ENCODE measurements at regions not wholly inside any gene's neighbourhood (a gene's known extent, or its start where the extent isn't known, plus 50 kb on each side); places are given as distances from the start of the nearest gene placed in this dataset.

DNA sequence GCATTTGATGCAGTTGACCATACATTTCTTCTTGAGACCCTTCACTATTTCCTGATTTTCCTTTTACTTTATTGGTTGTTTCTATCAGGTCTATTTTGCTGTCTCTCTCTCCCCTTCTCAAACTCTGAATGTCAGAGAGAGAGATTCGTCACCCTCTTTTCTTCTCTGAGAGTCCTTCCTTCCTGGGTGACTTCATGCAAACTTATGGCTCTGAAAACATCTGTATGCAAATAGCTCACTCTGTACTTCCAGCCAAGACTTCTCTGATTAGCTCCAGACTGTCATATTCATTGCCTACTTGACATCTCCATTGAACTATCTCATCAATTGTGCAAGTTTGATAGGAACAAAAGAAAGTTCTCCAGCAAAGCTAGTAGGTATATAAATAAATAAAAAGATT lies 191.7 kb upstream of the KLF6 start:
- WGBS (ENCODE audit: low lambda C conversion rate, missing lambda C conversion rate): 96% methylated on average over 1 of the region's 1 CpG

DNA sequence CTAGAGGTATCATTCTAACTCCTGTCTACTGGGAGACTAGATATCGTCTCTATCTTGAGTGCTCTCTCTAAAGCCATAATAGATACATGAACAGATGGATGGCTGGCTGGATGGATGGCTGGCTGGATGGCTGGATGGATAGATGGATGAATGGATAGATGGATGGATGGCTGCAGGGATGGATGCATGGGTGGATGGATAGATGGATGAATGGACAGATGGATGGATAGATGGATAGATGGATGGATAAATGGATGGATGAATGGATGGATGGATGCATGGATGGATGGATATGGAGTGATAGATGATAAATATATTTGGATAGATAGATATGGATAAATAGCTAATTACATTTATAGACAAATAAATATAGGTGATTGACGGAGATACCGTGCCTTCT lies 191.2 kb upstream of the KLF6 start:
- TF ChIP-seq EZH2 (IDR thresholded peaks at IDR 0.05; ENCODE audit: borderline replicate concordance): no peak
- TF ChIP-seq, protein P1, sequence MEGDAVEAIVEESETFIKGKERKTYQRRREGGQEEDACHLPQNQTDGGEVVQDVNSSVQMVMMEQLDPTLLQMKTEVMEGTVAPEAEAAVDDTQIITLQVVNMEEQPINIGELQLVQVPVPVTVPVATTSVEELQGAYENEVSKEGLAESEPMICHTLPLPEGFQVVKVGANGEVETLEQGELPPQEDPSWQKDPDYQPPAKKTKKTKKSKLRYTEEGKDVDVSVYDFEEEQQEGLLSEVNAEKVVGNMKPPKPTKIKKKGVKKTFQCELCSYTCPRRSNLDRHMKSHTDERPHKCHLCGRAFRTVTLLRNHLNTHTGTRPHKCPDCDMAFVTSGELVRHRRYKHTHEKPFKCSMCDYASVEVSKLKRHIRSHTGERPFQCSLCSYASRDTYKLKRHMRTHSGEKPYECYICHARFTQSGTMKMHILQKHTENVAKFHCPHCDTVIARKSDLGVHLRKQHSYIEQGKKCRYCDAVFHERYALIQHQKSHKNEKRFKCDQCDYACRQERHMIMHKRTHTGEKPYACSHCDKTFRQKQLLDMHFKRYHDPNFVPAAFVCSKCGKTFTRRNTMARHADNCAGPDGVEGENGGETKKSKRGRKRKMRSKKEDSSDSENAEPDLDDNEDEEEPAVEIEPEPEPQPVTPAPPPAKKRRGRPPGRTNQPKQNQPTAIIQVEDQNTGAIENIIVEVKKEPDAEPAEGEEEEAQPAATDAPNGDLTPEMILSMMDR (IDR thresholded peaks at IDR 0.05; ENCODE audit: poor library complexity): no peak
- no peak for TF ChIP-seq EZH2phosphoT487 (IDR thresholded peaks at IDR 0.05; ENCODE audit: low read depth, severe bottlenecking, unreplicated experiment)
- no peak overlapping the region for H3K4me3 ChIP-seq
- H3K9me2 ChIP-seq (replicated peaks; ENCODE audit: insufficient read depth): no peaks in the 10 kb centered on the region
- H3K4me2 ChIP-seq: no peak overlapping the region
- no peaks in the 10 kb centered on the region for H3K27me3 ChIP-seq
- 58% methylated on average over 3 of the region's 3 CpGs for WGBS (ENCODE audit: low lambda C conversion rate, missing lambda C conversion rate)
- no peak overlapping the region for H3K27ac ChIP-seq
- H2AFZ ChIP-seq: no peak overlapping the region
- no peaks in the 10 kb centered on the region for H3K4me1 ChIP-seq (ENCODE audit: insufficient read depth)
- no peaks in the 10 kb centered on the region for H3K79me2 ChIP-seq
- H4K20me1 ChIP-seq (ENCODE audit: insufficient read depth, poor library complexity, severe bottlenecking): no peaks in the 10 kb centered on the region
- H3K36me3 ChIP-seq (replicated peaks; ENCODE audit: insufficient read depth, low read depth): no peaks in the 10 kb centered on the region
- H3K9me3 ChIP-seq (ENCODE audit: low read depth): no peaks in the 10 kb centered on the region
- DNase-seq (ENCODE audit: low spot score): no peak

More for the DNA sequence above, 191.7 kb upstream of the KLF6 start:
- no peak overlapping the region for H3K27ac ChIP-seq
- H3K9me3 ChIP-seq (ENCODE audit: low read depth): no peaks in the 10 kb centered on the region
- TF ChIP-seq, protein P1 (IDR thresholded peaks at IDR 0.05; ENCODE audit: poor library complexity): no peak
- TF ChIP-seq EZH2 (IDR thresholded peaks at IDR 0.05; ENCODE audit: borderline replicate concordance): no peak
- TF ChIP-seq EZH2phosphoT487 (IDR thresholded peaks at IDR 0.05; ENCODE audit: low read depth, severe bottlenecking, unreplicated experiment): no peak
- H3K4me2 ChIP-seq: no peak overlapping the region
- H3K27me3 ChIP-seq: no peaks in the 10 kb centered on the region
- no peaks in the 10 kb centered on the region for H4K20me1 ChIP-seq (ENCODE audit: insufficient read depth, poor library complexity, severe bottlenecking)
- no peak for DNase-seq (ENCODE audit: low spot score)
- H3K9me2 ChIP-seq (replicated peaks; ENCODE audit: insufficient read depth): no peaks in the 10 kb centered on the region
- H3K79me2 ChIP-seq: no peaks in the 10 kb centered on the region
- no peak overlapping the region for H3K4me3 ChIP-seq
- H3K36me3 ChIP-seq (replicated peaks; ENCODE audit: insufficient read depth, low read depth): no peaks in the 10 kb centered on the region
- H2AFZ ChIP-seq: no peak overlapping the region
- H3K4me1 ChIP-seq (ENCODE audit: insufficient read depth): no peaks in the 10 kb centered on the region

DNA sequence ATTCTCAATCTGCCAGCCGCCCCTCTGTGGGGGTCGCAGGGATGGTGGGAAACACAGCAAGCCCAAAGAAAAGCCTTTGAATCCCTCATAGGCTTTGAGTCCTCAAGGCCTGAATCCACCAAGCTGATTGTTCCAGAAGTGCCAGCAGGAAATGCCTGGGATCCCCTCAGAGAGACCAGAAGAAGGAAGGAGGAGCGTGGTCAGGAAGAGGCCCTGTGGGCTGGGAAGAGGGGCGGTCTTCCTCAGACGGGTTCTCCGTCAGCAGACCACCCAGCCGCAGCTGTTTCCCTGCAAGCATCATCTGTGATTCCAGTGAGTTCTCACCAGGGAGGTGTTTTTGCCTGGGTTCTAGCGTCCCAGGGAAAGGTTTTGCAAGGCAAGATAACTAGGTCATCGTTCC lies 190.0 kb upstream of the KLF6 start:
- TF ChIP-seq EZH2 (IDR thresholded peaks at IDR 0.05; ENCODE audit: borderline replicate concordance) (no peak), EZH2phosphoT487 (IDR thresholded peaks at IDR 0.05; ENCODE audit: low read depth, severe bottlenecking, unreplicated experiment) (no peak)
- TF ChIP-seq, protein P1 (IDR thresholded peaks at IDR 0.05; ENCODE audit: poor library complexity): no peak
- H3K4me2 ChIP-seq: no peak overlapping the region

More for the DNA sequence above, 190.0 kb upstream of the KLF6 start:
- H3K4me3 ChIP-seq: no peak overlapping the region
- H4K20me1 ChIP-seq (ENCODE audit: insufficient read depth, poor library complexity, severe bottlenecking): no peaks in the 10 kb centered on the region
- no peaks in the 10 kb centered on the region for H3K79me2 ChIP-seq
- peaks cover 2% of the 10 kb centered on the region for H3K4me1 ChIP-seq (ENCODE audit: insufficient read depth)
- no peaks in the 10 kb centered on the region for H3K9me2 ChIP-seq (replicated peaks; ENCODE audit: insufficient read depth)
- no peaks in the 10 kb centered on the region for H3K9me3 ChIP-seq (ENCODE audit: low read depth)
- no peak overlapping the region for H3K27ac ChIP-seq
- no peak for DNase-seq (ENCODE audit: low spot score)
- WGBS (ENCODE audit: low lambda C conversion rate, missing lambda C conversion rate): 85% methylated on average over 9 of the region's 9 CpGs
- H2AFZ ChIP-seq: no peak overlapping the region
- no peaks in the 10 kb centered on the region for H3K36me3 ChIP-seq (replicated peaks; ENCODE audit: insufficient read depth, low read depth)
- H3K27me3 ChIP-seq: no peaks in the 10 kb centered on the region
